ENCODE measurements at regions not wholly inside any gene's neighbourhood (a gene's known extent, or its start where the extent isn't known, plus 50 kb on each side); places are given as distances from the start of the nearest gene placed in this dataset.

DNA sequence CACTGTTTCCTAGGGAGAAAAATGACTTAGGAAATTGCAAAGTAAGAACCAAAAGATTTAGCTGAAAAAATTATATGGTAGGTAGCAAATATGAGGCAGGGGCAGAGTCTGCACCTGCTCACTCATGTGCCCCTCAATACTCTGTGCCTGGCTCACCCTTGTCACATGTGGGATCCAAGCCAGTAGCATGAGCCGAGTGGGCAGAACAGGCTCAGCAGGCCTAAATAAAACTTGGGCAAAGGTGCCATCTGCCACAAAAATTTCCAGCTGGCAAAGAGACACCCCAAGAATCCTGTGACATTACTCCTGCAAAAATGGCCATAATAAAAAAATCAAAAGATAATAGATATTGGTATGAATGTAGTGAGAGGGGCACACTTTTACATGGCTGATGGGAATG lies 1321.2 kb downstream of the NCAM2 start:
- no peaks in the 10 kb centered on the region for H3K9me3 Mint-ChIP-seq
- no peak for DNase-seq
- no peaks in the 10 kb centered on the region for H3K27me3 Mint-ChIP-seq (ENCODE audit: low read depth, poor library complexity)
- no peaks in the 10 kb centered on the region for H3K4me1 Mint-ChIP-seq
- H3K36me3 Mint-ChIP-seq (ENCODE audit: low read depth) = no peaks in the 10 kb centered on the region
- H3K4me3 Mint-ChIP-seq = no peak overlapping the region
- H3K27ac Mint-ChIP-seq = no peak overlapping the region
- TF ChIP-seq CTCF (IDR thresholded peaks at IDR 0.05) = no peak

GRCh38 chr21:22342889-22343288 lies 1344.7 kb downstream of the NCAM2 start:
- Mint-ChIP-seq H3K4me1 (no peaks in the 10 kb centered on the region), H3K27me3 (ENCODE audit: low read depth, poor library complexity) (peaks cover 3% of the 10 kb centered on the region), H3K27ac (no peak overlapping the region), H3K36me3 (ENCODE audit: low read depth) (no peaks in the 10 kb centered on the region), H3K9me3 (peaks cover 23% of the 10 kb centered on the region), H3K4me3 (no peak overlapping the region)
- no peak for TF ChIP-seq CTCF (IDR thresholded peaks at IDR 0.05)
- no peak for DNase-seq

DNA sequence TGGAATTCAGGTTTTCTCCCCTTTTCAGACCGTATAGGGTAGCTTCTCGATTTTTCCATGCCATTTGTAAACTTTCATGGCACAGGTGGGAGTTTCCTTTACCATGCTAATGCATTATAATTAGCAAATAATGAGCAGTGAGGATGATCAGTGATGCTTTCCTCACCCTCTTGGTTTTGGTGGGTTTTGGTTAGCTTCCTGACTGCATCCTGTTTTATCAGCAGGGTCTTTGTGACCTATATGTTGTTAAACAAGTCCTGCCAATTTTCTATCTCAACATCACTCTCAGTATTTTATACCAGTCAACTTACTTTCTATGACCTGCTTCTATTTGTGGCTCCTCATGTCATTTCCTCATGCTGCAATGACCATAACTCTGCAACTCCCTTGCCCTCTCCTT lies 1345.1 kb downstream of the NCAM2 start:
- DNase-seq = no peak
- Mint-ChIP-seq H3K36me3 (ENCODE audit: low read depth) (no peaks in the 10 kb centered on the region), H3K4me1 (no peaks in the 10 kb centered on the region), H3K27ac (no peak overlapping the region), H3K9me3 (peaks cover 23% of the 10 kb centered on the region), H3K4me3 (no peak overlapping the region), H3K27me3 (ENCODE audit: low read depth, poor library complexity) (peaks cover 3% of the 10 kb centered on the region)
- no peak for TF ChIP-seq CTCF (IDR thresholded peaks at IDR 0.05)

- Mint-ChIP-seq H3K27me3 (ENCODE audit: low read depth, poor library complexity) (peaks cover 3% of the 10 kb centered on the region), H3K27ac (no peak overlapping the region), H3K4me1 (no peaks in the 10 kb centered on the region), H3K4me3 (no peak overlapping the region), H3K36me3 (ENCODE audit: low read depth) (no peaks in the 10 kb centered on the region), H3K9me3 (peaks cover 20% of the 10 kb centered on the region)
- no peak for DNase-seq
- TF ChIP-seq CTCF (IDR thresholded peaks at IDR 0.05) = no peak
These were observed 1345.5 kb downstream of the NCAM2 start for GRCh38 chr21:22343721-22344120.

DNA sequence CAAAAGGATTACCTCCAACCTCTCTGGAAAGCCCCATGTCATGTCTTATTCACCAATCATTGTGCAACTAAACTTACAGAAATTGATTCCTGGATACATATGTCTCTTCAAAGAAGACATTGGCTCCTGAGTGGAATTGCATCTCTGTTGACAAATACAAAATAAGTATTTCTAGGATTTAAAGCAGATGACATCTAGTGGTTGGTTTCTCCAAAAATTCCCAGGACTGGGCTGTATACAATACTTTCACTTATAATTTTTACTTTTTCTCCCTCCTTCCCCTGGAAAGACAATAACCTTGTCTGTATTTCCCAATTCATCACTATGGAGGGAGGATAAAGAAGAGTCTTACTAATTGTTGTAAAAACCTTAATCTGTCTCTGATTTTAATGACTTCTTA lies 1347.4 kb downstream of the NCAM2 start:
- H3K27ac Mint-ChIP-seq = no peak overlapping the region
- DNase-seq = no peak
- H3K9me3 Mint-ChIP-seq = peaks cover 6% of the 10 kb centered on the region
- H3K4me1 Mint-ChIP-seq = no peaks in the 10 kb centered on the region
- peaks cover 3% of the 10 kb centered on the region for H3K27me3 Mint-ChIP-seq (ENCODE audit: low read depth, poor library complexity)
- no peak for TF ChIP-seq CTCF (IDR thresholded peaks at IDR 0.05)
- H3K4me3 Mint-ChIP-seq = no peak overlapping the region
- H3K36me3 Mint-ChIP-seq (ENCODE audit: low read depth) = no peaks in the 10 kb centered on the region

GRCh38 chr21:22346576-22346975 lies 1348.4 kb downstream of the NCAM2 start:
- Mint-ChIP-seq H3K36me3 (ENCODE audit: low read depth) (no peaks in the 10 kb centered on the region), H3K9me3 (peaks cover 6% of the 10 kb centered on the region), H3K4me1 (no peaks in the 10 kb centered on the region), H3K4me3 (no peak overlapping the region), H3K27ac (no peak overlapping the region), H3K27me3 (ENCODE audit: low read depth, poor library complexity) (peaks cover 3% of the 10 kb centered on the region)
- no peak for TF ChIP-seq CTCF (IDR thresholded peaks at IDR 0.05)
- no peak for DNase-seq

Data from nephron progenitor cell (in vitro differentiated cells).